Smooth muscle cell (in vitro differentiated cells): ENCODE measurements at regions not wholly inside any gene's neighbourhood (a gene's known extent, or its start where the extent isn't known, plus 50 kb on each side); places are given as distances from the start of the nearest gene placed in this dataset.

ENCODE experiments used
- DNase-seq: peaks from one replicate; lab custom pipeline; 2025; ENCODE audit not compliant: unreplicated experiment; lab: John Stamatoyannopoulos, UW
- H2AFZ ChIP-seq: fragments of 200-600 bp; sonication (generic); 2 replicates; pipeline ENCODE4 v1.6.0; 2016; ENCODE audit warnings: antibody characterized with exemption, low read depth, mild to moderate bottlenecking
- H3F3A ChIP-seq: fragments of 200-600 bp; sonication (generic); 2 replicates; pipeline ENCODE4 v1.6.0; 2017; ENCODE audit warnings: antibody characterized with exemption, low read depth
- H3K27ac ChIP-seq: fragments of 200-600 bp; sonication (generic); 2 replicates; pipeline ENCODE4 v1.5.1; 2016; ENCODE audit warnings: low read depth, mild to moderate bottlenecking
- H3K27me3 ChIP-seq: fragments of 200-600 bp; sonication (generic); 2 replicates; pipeline ENCODE4 v1.6.1; 2016; ENCODE audit warnings: low read depth, mild to moderate bottlenecking
- H3K36me3 ChIP-seq: fragments of 200-600 bp; sonication (generic); 2 replicates; pipeline ENCODE4 v1.5.1; 2016; ENCODE audit warnings: low read depth
- H3K4me1 ChIP-seq: fragments of 200-600 bp; sonication (generic); 2 replicates; pipeline ENCODE4 v1.5.1; 2016; ENCODE audit warnings: low read depth
- H3K4me2 ChIP-seq: fragments of 200-600 bp; sonication (generic); 2 replicates; pipeline ENCODE4 v1.6.0; 2016; ENCODE audit warnings: mild to moderate bottlenecking
- H3K4me3 ChIP-seq: fragments of 200-600 bp; sonication (generic); 2 replicates; pipeline ENCODE4 v1.5.1; 2016; ENCODE audit warnings: mild to moderate bottlenecking
- H3K79me2 ChIP-seq: fragments of 200-600 bp; sonication (generic); 2 replicates; pipeline ENCODE4 v1.6.0; 2016; ENCODE audit warnings: low read depth, mild to moderate bottlenecking
- H3K9ac ChIP-seq: fragments of 200-600 bp; sonication (generic); 2 replicates; pipeline ENCODE4 v1.6.0; 2016; ENCODE audit warnings: low read depth
- H3K9me3 ChIP-seq: fragments of 200-600 bp; sonication (generic); replicated peaks from 2 replicates; pipeline ENCODE4 v1.5.1; 2016; ENCODE audit warnings: low read depth
- H4K20me1 ChIP-seq: fragments of 200-600 bp; sonication (generic); 2 replicates; pipeline ENCODE4 v1.6.0; 2016; ENCODE audit warnings: low read depth
- CTCF ChIP-seq: fragments of 200-600 bp; sonication (generic); IDR thresholded peaks from 2 replicates; pipeline ENCODE4 v1.5.1; 2017; ENCODE audit warnings: borderline replicate concordance, mild to moderate bottlenecking, antibody characterized with exemption; ENCODE audit not compliant: insufficient read depth, poor library complexity, severe bottlenecking
- WGBS: methylation state at CpG from one replicate; pipeline ENCODE4 v1.1.7; 2016; ENCODE audit warnings: low lambda C conversion rate; 5-methylcytosine and 5-hydroxymethylcytosine counted together

GRCh38 chr9:1354606-1355005 is 304.4 kb downstream of the DMRT2 start:
- H3K4me2 ChIP-seq, result no peak overlapping the region
- H3K4me3 ChIP-seq, result no peak overlapping the region
- H3K79me2 ChIP-seq, result no peaks in the 10 kb centered on the region
- H3K9ac ChIP-seq, result no peak overlapping the region
- no peaks in the 10 kb centered on the region for H4K20me1 ChIP-seq
- H3K27me3 ChIP-seq, result no peaks in the 10 kb centered on the region
- H3K36me3 ChIP-seq, result no peaks in the 10 kb centered on the region
- no peak for TF ChIP-seq CTCF
- H2AFZ ChIP-seq, result no peak overlapping the region
- H3K9me3 ChIP-seq, result peaks cover 6% of the 10 kb centered on the region
- no peaks in the 10 kb centered on the region for H3F3A ChIP-seq
- H3K4me1 ChIP-seq, result no peaks in the 10 kb centered on the region
- no peak for DNase-seq
- H3K27ac ChIP-seq, result no peak overlapping the region
- WGBS, result 73% methylated on average over 4 of the region's 4 CpGs

- H2AFZ ChIP-seq, result no peak overlapping the region
- H3F3A ChIP-seq, result no peaks in the 10 kb centered on the region
- no peaks in the 10 kb centered on the region for H4K20me1 ChIP-seq
Measured at GRCh38 chr9:1355656-1356055, 305.5 kb downstream of the DMRT2 start.

GRCh38 chr9:1362845-1363244 is 312.7 kb downstream of the DMRT2 start:
- Histone ChIP-seq H3K4me3 (no peak overlapping the region), H2AFZ (no peak overlapping the region), H3K4me1 (no peaks in the 10 kb centered on the region), H3K9me3 (peaks cover 5% of the 10 kb centered on the region), H3K79me2 (no peaks in the 10 kb centered on the region), H3K36me3 (no peaks in the 10 kb centered on the region), H3K4me2 (no peak overlapping the region), H4K20me1 (no peaks in the 10 kb centered on the region), H3F3A (no peaks in the 10 kb centered on the region), H3K9ac (no peak overlapping the region), H3K27me3 (no peaks in the 10 kb centered on the region), H3K27ac (no peak overlapping the region)
- WGBS, result 62% methylated on average over 6 of the region's 6 CpGs
- DNase-seq, result no peak
- TF ChIP-seq CTCF, result no peak

More at GRCh38 chr9:1355656-1356055, 305.5 kb downstream of the DMRT2 start:
- Histone ChIP-seq H3K79me2 (no peaks in the 10 kb centered on the region), H3K36me3 (no peaks in the 10 kb centered on the region), H3K9me3 (peaks cover 6% of the 10 kb centered on the region), H3K4me1 (no peaks in the 10 kb centered on the region), H3K27me3 (no peaks in the 10 kb centered on the region), H3K9ac (no peak overlapping the region), H3K4me2 (no peak overlapping the region), H3K27ac (no peak overlapping the region), H3K4me3 (no peak overlapping the region)
- DNase-seq, result no peak
- TF ChIP-seq CTCF, result no peak
- WGBS, result 62% methylated on average over 1 of the region's 1 CpG

- Histone ChIP-seq H3K27me3 (no peaks in the 10 kb centered on the region), H3K9ac (no peak overlapping the region), H3K79me2 (no peaks in the 10 kb centered on the region), H3F3A (no peaks in the 10 kb centered on the region), H3K4me1 (no peaks in the 10 kb centered on the region), H3K27ac (no peak overlapping the region), H3K4me2 (no peak overlapping the region), H3K36me3 (no peaks in the 10 kb centered on the region), H3K9me3 (peaks cover 9% of the 10 kb centered on the region), H4K20me1 (no peaks in the 10 kb centered on the region), H2AFZ (no peak overlapping the region), H3K4me3 (no peak overlapping the region)
- TF ChIP-seq CTCF, result no peak
- DNase-seq, result no peak
- WGBS, result 76% methylated on average over 2 of the region's 2 CpGs
Measured at GRCh38 chr9:1366276-1366675, 316.1 kb downstream of the DMRT2 start.
